ENCODE measurements at regions not wholly inside any gene's neighbourhood (a gene's known extent, or its start where the extent isn't known, plus 50 kb on each side); places are given as distances from the start of the nearest gene placed in this dataset.

GRCh38 chr2:140178234-140178633 is 1398.0 kb upstream of the NXPH2 start:
- TF ChIP-seq FOXP2 (optimal IDR thresholded peaks at IDR 0.05; ENCODE audit: control extremely low read depth, extremely low read length, insufficient read depth) (no peak), EZH2 (IDR thresholded peaks at IDR 0.05) (no peak), POLR2AphosphoS5 (IDR thresholded peaks at IDR 0.05; ENCODE audit: borderline replicate concordance, low read depth, low read length) (no peak)
- no peak overlapping the region for H3K9ac ChIP-seq (ENCODE audit: insufficient read length)
- no peak for DNase-seq (ENCODE audit: low read depth, low spot score)
- no peaks in the 10 kb centered on the region for H3K9me3 ChIP-seq (ENCODE audit: low read depth, low read length)
- no peaks in the 10 kb centered on the region for H3K36me3 ChIP-seq (ENCODE audit: insufficient read depth, low read length)
- H3K27ac ChIP-seq = no peak overlapping the region
- H3K4me3 ChIP-seq = no peak overlapping the region

GRCh38 chr2:140177086-140177485 is 1396.9 kb upstream of the NXPH2 start:
- TF ChIP-seq EZH2 (IDR thresholded peaks at IDR 0.05) (no peak), FOXP2 (optimal IDR thresholded peaks at IDR 0.05; ENCODE audit: control extremely low read depth, extremely low read length, insufficient read depth) (no peak), POLR2AphosphoS5 (IDR thresholded peaks at IDR 0.05; ENCODE audit: borderline replicate concordance, low read depth, low read length) (no peak)
- Histone ChIP-seq H3K9ac (ENCODE audit: insufficient read length) (no peak overlapping the region), H3K9me3 (ENCODE audit: low read depth, low read length) (no peaks in the 10 kb centered on the region), H3K4me3 (no peak overlapping the region), H3K27ac (no peak overlapping the region), H3K36me3 (ENCODE audit: insufficient read depth, low read length) (no peaks in the 10 kb centered on the region)
- no peak for DNase-seq (ENCODE audit: low read depth, low spot score)

GRCh38 chr2:140173790-140174189 is 1393.6 kb upstream of the NXPH2 start:
- H3K9me3 ChIP-seq (ENCODE audit: low read depth, low read length) = no peaks in the 10 kb centered on the region
- H3K27ac ChIP-seq = no peak overlapping the region
- DNase-seq (ENCODE audit: low read depth, low spot score) = no peak
- TF ChIP-seq FOXP2 (optimal IDR thresholded peaks at IDR 0.05; ENCODE audit: control extremely low read depth, extremely low read length, insufficient read depth) (no peak), POLR2AphosphoS5 (IDR thresholded peaks at IDR 0.05; ENCODE audit: borderline replicate concordance, low read depth, low read length) (no peak), EZH2 (IDR thresholded peaks at IDR 0.05) (no peak)
- no peaks in the 10 kb centered on the region for H3K36me3 ChIP-seq (ENCODE audit: insufficient read depth, low read length)
- no peak overlapping the region for H3K4me3 ChIP-seq
- H3K9ac ChIP-seq (ENCODE audit: insufficient read length) = no peak overlapping the region

GRCh38 chr2:140164449-140164848 is 1384.3 kb upstream of the NXPH2 start:
- Histone ChIP-seq H3K9ac (ENCODE audit: insufficient read length) (no peak overlapping the region), H3K36me3 (ENCODE audit: insufficient read depth, low read length) (no peaks in the 10 kb centered on the region), H3K27ac (no peak overlapping the region), H3K4me3 (no peak overlapping the region), H3K9me3 (ENCODE audit: low read depth, low read length) (no peaks in the 10 kb centered on the region)
- DNase-seq (ENCODE audit: low read depth, low spot score) = no peak
- no peak for TF ChIP-seq FOXP2 (optimal IDR thresholded peaks at IDR 0.05; ENCODE audit: control extremely low read depth, extremely low read length, insufficient read depth)
- TF ChIP-seq EZH2 (IDR thresholded peaks at IDR 0.05) = no peak
- TF ChIP-seq POLR2AphosphoS5 (IDR thresholded peaks at IDR 0.05; ENCODE audit: borderline replicate concordance, low read depth, low read length) = no peak

GRCh38 chr2:140158259-140158658 is 1378.1 kb upstream of the NXPH2 start:
- Histone ChIP-seq H3K27ac (no peak overlapping the region), H3K36me3 (ENCODE audit: insufficient read depth, low read length) (no peaks in the 10 kb centered on the region), H3K9me3 (ENCODE audit: low read depth, low read length) (no peaks in the 10 kb centered on the region; the same call in 1 of the 2 replicates), H3K9ac (ENCODE audit: insufficient read length) (no peak overlapping the region), H3K4me3 (no peak overlapping the region)
- TF ChIP-seq FOXP2 (optimal IDR thresholded peaks at IDR 0.05; ENCODE audit: control extremely low read depth, extremely low read length, insufficient read depth) = no peak
- TF ChIP-seq POLR2AphosphoS5 (IDR thresholded peaks at IDR 0.05; ENCODE audit: borderline replicate concordance, low read depth, low read length) = no peak
- no peak for TF ChIP-seq EZH2 (IDR thresholded peaks at IDR 0.05)
- no peak for DNase-seq (ENCODE audit: low read depth, low spot score)

GRCh38 chr2:140157816-140158215 is 1377.6 kb upstream of the NXPH2 start:
- H3K27ac ChIP-seq = no peak overlapping the region
- H3K9ac ChIP-seq (ENCODE audit: insufficient read length) = no peak overlapping the region
- no peaks in the 10 kb centered on the region for H3K36me3 ChIP-seq (ENCODE audit: insufficient read depth, low read length)
- no peak overlapping the region for H3K4me3 ChIP-seq
- TF ChIP-seq FOXP2 (optimal IDR thresholded peaks at IDR 0.05; ENCODE audit: control extremely low read depth, extremely low read length, insufficient read depth) (no peak), POLR2AphosphoS5 (IDR thresholded peaks at IDR 0.05; ENCODE audit: borderline replicate concordance, low read depth, low read length) (no peak), EZH2 (IDR thresholded peaks at IDR 0.05) (no peak)
- no peaks in the 10 kb centered on the region; the same call in 1 of the 2 replicates for H3K9me3 ChIP-seq (ENCODE audit: low read depth, low read length)
- DNase-seq (ENCODE audit: low read depth, low spot score) = no peak

- Histone ChIP-seq H3K27ac (no peak overlapping the region), H3K9me3 (ENCODE audit: low read depth, low read length) (no peaks in the 10 kb centered on the region; the same call in 1 of the 2 replicates), H3K4me3 (no peak overlapping the region), H3K9ac (ENCODE audit: insufficient read length) (no peak overlapping the region), H3K36me3 (ENCODE audit: insufficient read depth, low read length) (no peaks in the 10 kb centered on the region)
- DNase-seq (ENCODE audit: low read depth, low spot score) = no peak
- no peak for TF ChIP-seq POLR2AphosphoS5 (IDR thresholded peaks at IDR 0.05; ENCODE audit: borderline replicate concordance, low read depth, low read length)
- TF ChIP-seq EZH2 (IDR thresholded peaks at IDR 0.05) = no peak
- TF ChIP-seq FOXP2 (optimal IDR thresholded peaks at IDR 0.05; ENCODE audit: control extremely low read depth, extremely low read length, insufficient read depth) = no peak
Observed at GRCh38 chr2:140154706-140155105, 1374.5 kb upstream of the NXPH2 start.

GRCh38 chr2:140154271-140154670 is 1374.1 kb upstream of the NXPH2 start:
- TF ChIP-seq FOXP2 (optimal IDR thresholded peaks at IDR 0.05; ENCODE audit: control extremely low read depth, extremely low read length, insufficient read depth) (no peak), POLR2AphosphoS5 (IDR thresholded peaks at IDR 0.05; ENCODE audit: borderline replicate concordance, low read depth, low read length) (no peak), EZH2 (IDR thresholded peaks at IDR 0.05) (no peak)
- H3K27ac ChIP-seq = no peak overlapping the region
- H3K36me3 ChIP-seq (ENCODE audit: insufficient read depth, low read length) = no peaks in the 10 kb centered on the region
- no peak overlapping the region for H3K4me3 ChIP-seq
- H3K9ac ChIP-seq (ENCODE audit: insufficient read length) = no peak overlapping the region
- H3K9me3 ChIP-seq (ENCODE audit: low read depth, low read length) = no peaks in the 10 kb centered on the region; the same call in 1 of the 2 replicates
- no peak for DNase-seq (ENCODE audit: low read depth, low spot score)

- Histone ChIP-seq H3K9ac (ENCODE audit: insufficient read length) (peak overlapping the region; percentile 66), H3K36me3 (ENCODE audit: insufficient read depth, low read length) (no peaks in the 10 kb centered on the region), H3K27ac (peak overlapping the region; percentile 95), H3K9me3 (ENCODE audit: low read depth, low read length) (peaks cover 3% of the 10 kb centered on the region; the same call in 1 of the 2 replicates), H3K4me3 (peak overlapping the region; percentile 69)
- peak; percentile 94 for DNase-seq (ENCODE audit: low read depth, low spot score)
- TF ChIP-seq POLR2AphosphoS5 (IDR thresholded peaks at IDR 0.05; ENCODE audit: borderline replicate concordance, low read depth, low read length) (peak; percentile 23; the same call in 1 of the 2 replicates), FOXP2 (optimal IDR thresholded peaks at IDR 0.05; ENCODE audit: control extremely low read depth, extremely low read length, insufficient read depth) (no peak), EZH2 (IDR thresholded peaks at IDR 0.05) (no peak)
Observed at GRCh38 chr2:140144611-140145010, 1364.4 kb upstream of the NXPH2 start.
